Body of pancreas (tissue), 4 donors: ENCODE measurements at regions not wholly inside any gene's neighbourhood (a gene's known extent, or its start where the extent isn't known, plus 50 kb on each side); places are given as distances from the start of the nearest gene placed in this dataset.

Experiments used
- POLR2A ChIP-seq, 3 donors: fragments of 450-650 bp; IDR thresholded peaks; one replicate each; pipeline ENCODE4 v1.6.1; 2016; ENCODE audit warnings: antibody characterized with exemption in 3 of 3, mild to moderate bottlenecking in 2 of 3
- TF ChIP-seq, protein P1 (sequence below), 7 experiments: fragments of 450-650 bp in 4 of 7; fragments of 200-600 bp in 3 of 7; sonication (generic) in 3 of 7; IDR thresholded peaks; one replicate each; pipeline ENCODE4 v1.5.1; 2016 to 2019; ENCODE audit warnings: antibody characterized with exemption in 7 of 7

DNA sequence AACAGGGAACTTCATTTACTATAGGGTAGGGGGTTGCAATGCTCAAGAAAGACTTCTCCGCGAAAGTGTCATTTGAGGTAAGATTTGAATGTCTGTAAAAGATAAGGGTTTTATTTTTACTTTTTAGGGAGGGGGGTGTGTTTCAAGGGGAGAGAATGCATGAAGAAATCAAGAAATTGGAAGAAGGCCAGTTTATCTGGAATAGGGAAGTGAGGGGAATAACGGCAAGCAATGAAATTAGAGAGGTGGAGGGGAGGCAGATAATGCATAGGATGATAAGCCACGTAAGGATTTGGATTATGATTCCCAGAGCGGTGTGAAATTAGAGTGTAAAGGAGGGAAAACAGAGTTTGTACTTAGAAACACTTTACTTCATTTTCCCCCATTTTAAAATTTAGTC lies 63.0 kb upstream of the MB21D2 start:
- TF ChIP-seq POLR2A (IDR thresholded peaks at IDR 0.05): no peak
- TF ChIP-seq, protein P1, sequence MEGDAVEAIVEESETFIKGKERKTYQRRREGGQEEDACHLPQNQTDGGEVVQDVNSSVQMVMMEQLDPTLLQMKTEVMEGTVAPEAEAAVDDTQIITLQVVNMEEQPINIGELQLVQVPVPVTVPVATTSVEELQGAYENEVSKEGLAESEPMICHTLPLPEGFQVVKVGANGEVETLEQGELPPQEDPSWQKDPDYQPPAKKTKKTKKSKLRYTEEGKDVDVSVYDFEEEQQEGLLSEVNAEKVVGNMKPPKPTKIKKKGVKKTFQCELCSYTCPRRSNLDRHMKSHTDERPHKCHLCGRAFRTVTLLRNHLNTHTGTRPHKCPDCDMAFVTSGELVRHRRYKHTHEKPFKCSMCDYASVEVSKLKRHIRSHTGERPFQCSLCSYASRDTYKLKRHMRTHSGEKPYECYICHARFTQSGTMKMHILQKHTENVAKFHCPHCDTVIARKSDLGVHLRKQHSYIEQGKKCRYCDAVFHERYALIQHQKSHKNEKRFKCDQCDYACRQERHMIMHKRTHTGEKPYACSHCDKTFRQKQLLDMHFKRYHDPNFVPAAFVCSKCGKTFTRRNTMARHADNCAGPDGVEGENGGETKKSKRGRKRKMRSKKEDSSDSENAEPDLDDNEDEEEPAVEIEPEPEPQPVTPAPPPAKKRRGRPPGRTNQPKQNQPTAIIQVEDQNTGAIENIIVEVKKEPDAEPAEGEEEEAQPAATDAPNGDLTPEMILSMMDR (IDR thresholded peaks at IDR 0.05): no peak
